ENCODE measurements at regions not wholly inside any gene's neighbourhood (a gene's known extent, or its start where the extent isn't known, plus 50 kb on each side); places are given as distances from the start of the nearest gene placed in this dataset.

- DNase-seq: no peak
- intact Hi-C loops (cut with DNase I): no loop called here
- no peak overlapping the region for H3K27ac ChIP-seq
- no peak overlapping the region for H3K4me3 ChIP-seq (replicated peaks in 1 of 3)
- no peaks in the 10 kb centered on the region for H3K27me3 ChIP-seq
- TF ChIP-seq, protein P1, sequence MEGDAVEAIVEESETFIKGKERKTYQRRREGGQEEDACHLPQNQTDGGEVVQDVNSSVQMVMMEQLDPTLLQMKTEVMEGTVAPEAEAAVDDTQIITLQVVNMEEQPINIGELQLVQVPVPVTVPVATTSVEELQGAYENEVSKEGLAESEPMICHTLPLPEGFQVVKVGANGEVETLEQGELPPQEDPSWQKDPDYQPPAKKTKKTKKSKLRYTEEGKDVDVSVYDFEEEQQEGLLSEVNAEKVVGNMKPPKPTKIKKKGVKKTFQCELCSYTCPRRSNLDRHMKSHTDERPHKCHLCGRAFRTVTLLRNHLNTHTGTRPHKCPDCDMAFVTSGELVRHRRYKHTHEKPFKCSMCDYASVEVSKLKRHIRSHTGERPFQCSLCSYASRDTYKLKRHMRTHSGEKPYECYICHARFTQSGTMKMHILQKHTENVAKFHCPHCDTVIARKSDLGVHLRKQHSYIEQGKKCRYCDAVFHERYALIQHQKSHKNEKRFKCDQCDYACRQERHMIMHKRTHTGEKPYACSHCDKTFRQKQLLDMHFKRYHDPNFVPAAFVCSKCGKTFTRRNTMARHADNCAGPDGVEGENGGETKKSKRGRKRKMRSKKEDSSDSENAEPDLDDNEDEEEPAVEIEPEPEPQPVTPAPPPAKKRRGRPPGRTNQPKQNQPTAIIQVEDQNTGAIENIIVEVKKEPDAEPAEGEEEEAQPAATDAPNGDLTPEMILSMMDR (IDR thresholded peaks at IDR 0.05): no peak
- TF ChIP-seq POLR2A (IDR thresholded peaks at IDR 0.05): no peak
- no peaks in the 10 kb centered on the region for H3K36me3 ChIP-seq
- 89 to 91% methylated on average over 1 of the region's 1 CpG for WGBS, 2 donors
- no peaks in the 10 kb centered on the region for H3K9me3 ChIP-seq
- no peaks in the 10 kb centered on the region for H3K4me1 ChIP-seq
Observed at GRCh38 chr14:42869681-42870080, 1263.0 kb downstream of the LRFN5 start.

DNA sequence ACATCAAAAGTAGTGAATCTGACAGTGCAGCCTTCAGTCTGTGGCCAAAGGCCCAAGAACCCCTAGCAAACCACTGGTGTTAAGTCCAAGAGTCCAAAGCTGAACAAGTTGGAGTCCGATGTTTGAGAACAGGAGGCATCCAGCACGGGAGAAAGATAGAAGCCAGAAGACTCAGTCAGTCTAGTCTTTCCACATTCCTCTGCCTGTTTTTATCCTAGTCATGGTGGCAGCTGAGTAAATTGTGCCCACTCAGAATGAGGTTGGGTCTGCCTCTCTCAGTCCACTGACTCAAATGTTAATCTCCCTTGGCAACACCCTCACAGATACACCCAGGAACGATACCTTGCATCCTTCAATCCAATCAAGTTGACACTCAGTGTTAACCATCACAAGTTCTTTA lies 1255.4 kb downstream of the LRFN5 start:
- 66 to 71% methylated on average over 3 of the region's 3 CpGs for WGBS, 2 donors
- no peaks in the 10 kb centered on the region for H3K9me3 ChIP-seq

DNA sequence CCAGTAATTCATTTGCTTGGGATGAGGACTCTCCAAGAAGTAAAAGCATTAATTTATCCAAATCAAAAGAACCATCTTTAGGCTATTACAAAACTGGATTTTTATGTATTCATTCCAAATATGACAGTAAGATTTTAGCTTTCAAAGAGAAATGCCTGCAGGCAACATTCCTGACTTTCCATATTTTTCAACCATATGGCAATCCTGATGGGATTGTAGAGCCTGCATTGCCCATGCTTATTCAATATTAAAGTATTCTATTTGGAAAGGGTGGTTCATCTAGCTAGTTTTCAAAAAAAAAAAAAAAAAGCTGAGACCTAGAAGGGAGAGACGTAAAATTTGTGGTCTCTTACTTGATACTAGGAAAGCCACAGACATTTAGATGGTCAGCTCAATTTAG lies 1253.7 kb downstream of the LRFN5 start:
- 79 to 96% methylated on average over 1 of the region's 1 CpG for WGBS, 2 donors
- Histone ChIP-seq H3K4me3 (replicated peaks in 1 of 3) (no peak overlapping the region), H3K36me3 (no peaks in the 10 kb centered on the region), H3K4me1 (no peaks in the 10 kb centered on the region), H3K9me3 (no peaks in the 10 kb centered on the region), H3K27me3 (no peaks in the 10 kb centered on the region), H3K27ac (no peak overlapping the region)
- DNase-seq: no peak
- TF ChIP-seq POLR2A (IDR thresholded peaks at IDR 0.05): no peak
- TF ChIP-seq, protein P1 (IDR thresholded peaks at IDR 0.05): no peak
- intact Hi-C loops (cut with DNase I): no loop called here

More for the DNA sequence above, 1255.4 kb downstream of the LRFN5 start:
- no peak for DNase-seq
- no peaks in the 10 kb centered on the region for H3K36me3 ChIP-seq
- H3K4me1 ChIP-seq: no peaks in the 10 kb centered on the region
- no peaks in the 10 kb centered on the region for H3K27me3 ChIP-seq
- intact Hi-C loops (cut with DNase I): no loop called here
- no peak overlapping the region for H3K27ac ChIP-seq
- H3K4me3 ChIP-seq (replicated peaks in 1 of 3): no peak overlapping the region
- TF ChIP-seq POLR2A (IDR thresholded peaks at IDR 0.05): no peak
- TF ChIP-seq, protein P1 (IDR thresholded peaks at IDR 0.05): no peak

GRCh38 chr14:42856106-42856505 lies 1249.4 kb downstream of the LRFN5 start:
- H3K4me1 ChIP-seq: peaks cover 0 to 7% of the 10 kb centered on the region in 2 donors
- H3K27me3 ChIP-seq: no peaks in the 10 kb centered on the region
- DNase-seq: no peak
- WGBS, 2 donors: 68 to 75% methylated on average over 1 of the region's 1 CpG
- H3K36me3 ChIP-seq: no peaks in the 10 kb centered on the region
- TF ChIP-seq, protein P1 (IDR thresholded peaks at IDR 0.05): no peak
- TF ChIP-seq POLR2A (IDR thresholded peaks at IDR 0.05): no peak
- no peak overlapping the region for H3K27ac ChIP-seq
- intact Hi-C loops (cut with DNase I): no loop called here
- no peak overlapping the region for H3K4me3 ChIP-seq (replicated peaks in 1 of 3)
- H3K9me3 ChIP-seq: no peaks in the 10 kb centered on the region

- Histone ChIP-seq H3K4me1 (peaks cover 0 to 7% of the 10 kb centered on the region in 2 donors), H3K9me3 (no peaks in the 10 kb centered on the region), H3K27me3 (no peaks in the 10 kb centered on the region), H3K36me3 (no peaks in the 10 kb centered on the region), H3K27ac (peak overlapping the region in 1 of 3 donors; percentile 23), H3K4me3 (replicated peaks in 1 of 3) (no peak overlapping the region)
- DNase-seq: no peak
- TF ChIP-seq, protein P1 (IDR thresholded peaks at IDR 0.05): no peak
- TF ChIP-seq POLR2A (IDR thresholded peaks at IDR 0.05): no peak
- 0 to 2% methylated on average over 1 of the region's 1 CpG for WGBS, 2 donors
- intact Hi-C loops (cut with DNase I): no loop called here
Observed at GRCh38 chr14:42855085-42855484, 1248.4 kb downstream of the LRFN5 start.

All from thyroid gland (tissue), 4 donors.